Thyroid gland (tissue), 4 donors: ENCODE measurements at regions not wholly inside any gene's neighbourhood (a gene's known extent, or its start where the extent isn't known, plus 50 kb on each side); places are given as distances from the start of the nearest gene placed in this dataset.

Experiments
- CTCF ChIP-seq, 6 experiments: fragments of 200-600 bp in 3 of 6; fragments of 450-650 bp in 3 of 6; sonication (generic) in 3 of 6; IDR thresholded peaks; one replicate each; pipeline ENCODE4 v1.5.1; 2016 to 2019; ENCODE audit warnings: antibody characterized with exemption in 6 of 6, mild to moderate bottlenecking in 2 of 6, inconsistent platforms in 1 of 6, moderate library complexity in 1 of 6
- POLR2A ChIP-seq, 2 donors: fragments of 450-650 bp; IDR thresholded peaks; one replicate each; pipeline ENCODE4 v1.6.1; 2017; ENCODE audit warnings: antibody characterized with exemption in 2 of 2, mild to moderate bottlenecking in 2 of 2, moderate library complexity in 1 of 2

DNA sequence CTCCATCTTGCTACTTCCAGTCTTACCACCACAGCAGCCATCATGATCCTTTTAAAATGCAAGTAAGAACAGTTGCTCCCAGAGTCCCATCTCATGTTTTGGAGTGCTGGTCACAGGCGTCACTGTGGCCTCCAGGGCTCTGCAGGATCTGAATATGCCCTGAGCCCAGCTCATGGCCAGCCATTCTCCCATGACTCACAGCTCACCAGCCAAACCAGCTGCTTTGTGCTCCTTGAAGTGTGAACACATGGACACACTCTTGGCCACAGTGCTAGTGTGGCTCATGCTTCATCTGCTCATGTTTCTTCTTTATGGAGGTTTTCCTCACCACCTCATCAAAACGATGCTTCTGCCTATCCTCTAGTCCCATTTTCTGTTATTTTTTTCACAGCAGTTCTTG, 466.5 kb downstream of the UQCRFS1 start:
- no peak for TF ChIP-seq CTCF (IDR thresholded peaks at IDR 0.05)
- TF ChIP-seq POLR2A (IDR thresholded peaks at IDR 0.05), result no peak
